H9 (cell line): ENCODE measurements at regions not wholly inside any gene's neighbourhood (a gene's known extent, or its start where the extent isn't known, plus 50 kb on each side); places are given as distances from the start of the nearest gene placed in this dataset.

Experiments
- DNase-seq: peaks from one replicate; pipeline ENCODE4 v3.0.0-alpha.2; 2017
- H2AFZ ChIP-seq: one replicate; pipeline ENCODE4 v1.6.1; 2013; ENCODE audit warnings: mild to moderate bottlenecking, low read length, control low read depth, moderate library complexity
- H2AK5ac ChIP-seq: 2 replicates; pipeline ENCODE4 v1.6.1; 2013; ENCODE audit warnings: low read length, control low read depth, mixed read lengths; ENCODE audit not compliant: insufficient read length
- H2BK120ac ChIP-seq: one replicate; pipeline ENCODE4 v1.6.1; 2013; ENCODE audit warnings: low read depth, mild to moderate bottlenecking, low read length, control low read depth, inconsistent platforms; ENCODE audit not compliant: poor library complexity, severe bottlenecking
- H2BK12ac ChIP-seq: 2 replicates; pipeline ENCODE4 v1.6.1; 2013; ENCODE audit warnings: low read length, control low read depth, mixed read lengths, low read depth; ENCODE audit not compliant: insufficient read length
- H2BK15ac ChIP-seq: 2 replicates; pipeline ENCODE4 v1.6.1; 2013; ENCODE audit warnings: low read depth, low read length, control low read depth
- H2BK20ac ChIP-seq: one replicate; pipeline ENCODE4 v1.6.1; 2013; ENCODE audit warnings: low read depth, mild to moderate bottlenecking, low read length, control low read depth, inconsistent platforms; ENCODE audit not compliant: poor library complexity, severe bottlenecking
- H2BK5ac ChIP-seq: 2 replicates; pipeline ENCODE4 v1.6.1; 2013; ENCODE audit warnings: low read length, control low read depth, mixed read lengths; ENCODE audit not compliant: insufficient read length
- H3K14ac ChIP-seq: 2 replicates; pipeline ENCODE4 v1.6.1; 2013; ENCODE audit warnings: low read length, control low read depth; ENCODE audit not compliant: insufficient read depth
- H3K18ac ChIP-seq: 2 replicates; pipeline ENCODE4 v1.6.1; 2013; ENCODE audit warnings: low read depth, mild to moderate bottlenecking, mixed read lengths, low read length, control low read depth; ENCODE audit not compliant: insufficient read length
- H3K23ac ChIP-seq: 2 replicates; pipeline ENCODE4 v1.6.1; 2013; ENCODE audit warnings: low read length, control low read depth, mixed read lengths, low read depth; ENCODE audit not compliant: insufficient read length
- H3K23me2 ChIP-seq: 2 replicates; pipeline ENCODE4 v1.6.1; 2013; ENCODE audit warnings: low read depth, mild to moderate bottlenecking, mixed read lengths, low read length, control low read depth; ENCODE audit not compliant: insufficient read length, poor library complexity, severe bottlenecking
- H3K27ac ChIP-seq: 2 replicates; pipeline ENCODE4 v1.5.1; 2013; ENCODE audit warnings: low read length, control low read depth, mixed read lengths, low read depth; ENCODE audit not compliant: insufficient read length
- H3K27me3 ChIP-seq: 2 replicates; pipeline ENCODE4 v1.6.1; 2013; ENCODE audit warnings: low read length, control low read depth, inconsistent platforms; ENCODE audit not compliant: insufficient read depth
- H3K4ac ChIP-seq: 2 replicates; pipeline ENCODE4 v1.6.1; 2013; ENCODE audit warnings: low read depth, mild to moderate bottlenecking, control low read depth, inconsistent platforms, low read length, moderate library complexity
- H3K4me1 ChIP-seq: 2 replicates; pipeline ENCODE4 v1.6.1; 2013; ENCODE audit warnings: low read length, control low read depth, inconsistent platforms; ENCODE audit not compliant: insufficient read depth
- H3K4me2 ChIP-seq: 2 replicates; pipeline ENCODE4 v1.6.1; 2013; ENCODE audit warnings: low read length, control low read depth, mixed read lengths; ENCODE audit not compliant: insufficient read length, insufficient read depth
- H3K56ac ChIP-seq: 2 replicates; pipeline ENCODE4 v1.6.1; 2013; ENCODE audit warnings: low read depth, mild to moderate bottlenecking, mixed read lengths, low read length, control low read depth; ENCODE audit not compliant: insufficient read length
- H3K79me1 ChIP-seq: 2 replicates; pipeline ENCODE4 v1.6.1; 2013; ENCODE audit warnings: low read depth, mild to moderate bottlenecking, moderate library complexity, low read length, control low read depth, inconsistent platforms; ENCODE audit not compliant: insufficient read depth, poor library complexity, severe bottlenecking
- H3K79me2 ChIP-seq: 2 replicates; pipeline ENCODE4 v1.6.1; 2013; ENCODE audit warnings: low read length, control low read depth, inconsistent platforms; ENCODE audit not compliant: insufficient read depth
- H3K9ac ChIP-seq: 2 replicates; pipeline ENCODE4 v1.6.1; 2013; ENCODE audit warnings: low read length, control low read depth, mixed read lengths; ENCODE audit not compliant: insufficient read length; ENCODE audit errors: extremely low read depth
- H3K9me3 ChIP-seq: one replicate; pipeline ENCODE4 v1.6.1; 2013; ENCODE audit warnings: low read depth, low read length, inconsistent platforms; ENCODE audit not compliant: control insufficient read depth
- H3T11ph ChIP-seq: one replicate; pipeline ENCODE4 v1.6.1; 2013; ENCODE audit warnings: mild to moderate bottlenecking, low read length, control low read depth, inconsistent platforms
- H4K20me1 ChIP-seq: one replicate; pipeline ENCODE4 v1.6.1; 2013; ENCODE audit not compliant: control insufficient read depth, insufficient read length, insufficient read depth
- H4K5ac ChIP-seq: 2 replicates; pipeline ENCODE4 v1.6.1; 2013; ENCODE audit warnings: low read depth, mild to moderate bottlenecking, mixed read lengths, low read length, control low read depth; ENCODE audit not compliant: insufficient read length
- H4K8ac ChIP-seq: replicated peaks from 2 replicates; pipeline ENCODE4 v1.6.1; 2013; ENCODE audit warnings: low read length, control low read depth, mixed read lengths, low read depth; ENCODE audit not compliant: insufficient read length
- H4K91ac ChIP-seq: 2 replicates; pipeline ENCODE4 v1.6.1; 2013; ENCODE audit warnings: low read depth, mild to moderate bottlenecking, moderate library complexity, mixed read lengths, low read length, control low read depth; ENCODE audit not compliant: insufficient read length
- H3K27ac Mint-ChIP-seq, 3 experiments: 2 replicates in 2 of 3; 3 replicates in 1 of 3; pipeline ENCODE4 v1.8.0; 2020 to 2021; ENCODE audit warnings: mixed read lengths in 3 of 3, mild to moderate bottlenecking in 1 of 3, moderate library complexity in 1 of 3
- H3K27me3 Mint-ChIP-seq: 2 replicates; pipeline ENCODE4 v1.8.0; 2021; ENCODE audit warnings: low read depth, mild to moderate bottlenecking, moderate library complexity, mixed read lengths
- H3K36me3 Mint-ChIP-seq, 3 experiments: 2 replicates in 2 of 3; 3 replicates in 1 of 3; pipeline ENCODE4 v1.8.0; 2020 to 2021; ENCODE audit warnings: low read depth in 3 of 3, mixed read lengths in 3 of 3; ENCODE audit not compliant: insufficient read depth in 1 of 3
- H3K4me1 Mint-ChIP-seq, 2 experiments: 2 replicates each; pipeline ENCODE4 v1.8.0; 2020; ENCODE audit warnings: mixed read lengths in 2 of 2
- H3K4me3 Mint-ChIP-seq, 2 experiments: 2 replicates in 1 of 2; 3 replicates in 1 of 2; pipeline ENCODE4 v1.8.0; 2020 to 2021; ENCODE audit warnings: mild to moderate bottlenecking in 2 of 2, mixed read lengths in 2 of 2, moderate library complexity in 1 of 2
- H3K9me3 Mint-ChIP-seq, 2 experiments: 2 replicates in 1 of 2; 3 replicates in 1 of 2; pipeline ENCODE4 v1.8.0; 2020; ENCODE audit warnings: mild to moderate bottlenecking in 2 of 2, mixed read lengths in 2 of 2, moderate library complexity in 1 of 2
- CTCF ChIP-seq: fragments of 200-600 bp; sonication (generic); conservative IDR thresholded peaks from 3 replicates; pipeline ENCODE4 v1.8.0; 2021; ENCODE audit warnings: antibody characterized with exemption, mild to moderate bottlenecking
- whole genome bisulfite sequencing: extraction: QIAGEN DNeasy Blood & Tissue Kit; methylation state at CpG from one replicate; pipeline ENCODE4 v1.1.7; 2013; ENCODE audit warnings: missing lambda C conversion rate, low lambda C conversion rate, mixed read lengths; ENCODE audit not compliant: insufficient read length; ENCODE audit errors: extremely low coverage; 5-methylcytosine and 5-hydroxymethylcytosine counted together

GRCh38 chr17:14942526-14943190 lies 322.5 kb downstream of the PMP22 start:
- H3K18ac ChIP-seq: no peak overlapping the region
- no peak overlapping the region for H3K23ac ChIP-seq
- H3K4ac ChIP-seq: no peak overlapping the region
- no peak overlapping the region for H4K8ac ChIP-seq
- no peak overlapping the region for H2BK15ac ChIP-seq
- H3K27ac ChIP-seq: no peak overlapping the region
- H3K79me2 ChIP-seq: no peaks in the 10 kb centered on the region
- no peaks in the 10 kb centered on the region for H3K79me1 ChIP-seq
- H2BK120ac ChIP-seq: no peak overlapping the region
- Mint-ChIP-seq H3K36me3 (no peaks in the 10 kb centered on the region), H3K4me1 (peaks cover 6 to 10% of the 10 kb centered on the region in 2 experiments; a peak in 2 of 4 replicates), H3K9me3 (no peaks in the 10 kb centered on the region), H3K27ac (no peak overlapping the region), H3K27me3 (no peaks in the 10 kb centered on the region; the same call in 1 of the 2 replicates), H3K4me3 (no peak overlapping the region)
- H3T11ph ChIP-seq: no peak overlapping the region
- H3K4me2 ChIP-seq: no peak overlapping the region
- no peak for DNase-seq
- H2BK20ac ChIP-seq: no peak overlapping the region
- H2BK5ac ChIP-seq: no peak overlapping the region
- H3K23me2 ChIP-seq: no peaks in the 10 kb centered on the region
- no peaks in the 10 kb centered on the region for H3K4me1 ChIP-seq
- no peak overlapping the region for H4K5ac ChIP-seq
- TF ChIP-seq CTCF: no peak
- no peak overlapping the region for H4K91ac ChIP-seq
- no peaks in the 10 kb centered on the region for H4K20me1 ChIP-seq
- no peak overlapping the region for H2AFZ ChIP-seq
- no peak overlapping the region for H3K14ac ChIP-seq
- no peaks in the 10 kb centered on the region for H3K9me3 ChIP-seq
- no peak overlapping the region for H3K56ac ChIP-seq
- H2AK5ac ChIP-seq: no peak overlapping the region
- H3K9ac ChIP-seq: no peak overlapping the region
- no peaks in the 10 kb centered on the region for H3K27me3 ChIP-seq
- no CpG with 5 or more reads among the region's 3 CpGs for WGBS
- H2BK12ac ChIP-seq: no peak overlapping the region
